Suprapubic skin (tissue), 4 donors: ENCODE measurements at regions not wholly inside any gene's neighbourhood (a gene's known extent, or its start where the extent isn't known, plus 50 kb on each side); places are given as distances from the start of the nearest gene placed in this dataset.

ENCODE experiments used
- DNase-seq, 2 donors: peaks; one replicate each; pipeline ENCODE4 v3.0.0-alpha.2; 2019; ENCODE audit warnings: low spot score in 2 of 2
- H3K27ac ChIP-seq: fragments of 200-600 bp; sonication (generic); one replicate; pipeline ENCODE4 v1.5.1; 2019
- H3K27me3 ChIP-seq: fragments of 200-600 bp; sonication (generic); one replicate; pipeline ENCODE4 v1.5.1; 2019
- H3K36me3 ChIP-seq: fragments of 200-600 bp; sonication (generic); one replicate; pipeline ENCODE4 v1.5.1; 2019
- H3K4me1 ChIP-seq: fragments of 200-600 bp; sonication (generic); one replicate; pipeline ENCODE4 v1.5.1; 2019
- H3K4me3 ChIP-seq: fragments of 200-600 bp; sonication (generic); one replicate; pipeline ENCODE4 v1.5.1; 2019; ENCODE audit warnings: mild to moderate bottlenecking
- H3K9me3 ChIP-seq: fragments of 200-600 bp; sonication (generic); one replicate; pipeline ENCODE4 v1.5.1; 2019
- CTCF ChIP-seq, 2 donors: fragments of 200-600 bp in 1 of 2; fragments of 450-650 bp in 1 of 2; sonication (generic) in 1 of 2; IDR thresholded peaks; one replicate each; pipeline ENCODE4 v1.5.1; 2016 to 2019; ENCODE audit warnings: antibody characterized with exemption in 2 of 2, mild to moderate bottlenecking in 1 of 2, moderate library complexity in 1 of 2
- EP300 ChIP-seq: sonication (generic); formaldehyde crosslinking; IDR thresholded peaks from one replicate; pipeline ENCODE4 v1.6.1; 2017; ENCODE audit warnings: antibody characterized with exemption
- POLR2A ChIP-seq, 2 donors: fragments of 450-650 bp; IDR thresholded peaks; one replicate each; pipeline ENCODE4 v1.6.1; 2017; ENCODE audit warnings: antibody characterized with exemption in 2 of 2, mild to moderate bottlenecking in 2 of 2, moderate library complexity in 2 of 2
- POLR2AphosphoS5 ChIP-seq, 3 donors: sonication (generic); formaldehyde crosslinking; IDR thresholded peaks; one replicate each; pipeline ENCODE4 v1.6.1; 2017; ENCODE audit warnings: antibody characterized with exemption in 3 of 3
- WGBS: methylation state at CpG from one replicate; pipeline ENCODE4 v1.1.5; 2018; 5-methylcytosine and 5-hydroxymethylcytosine counted together

- no peak overlapping the region for H3K27ac ChIP-seq
- no peaks in the 10 kb centered on the region for H3K36me3 ChIP-seq
- no peaks in the 10 kb centered on the region for H3K27me3 ChIP-seq
- 73% methylated on average over 5 of the region's 5 CpGs for WGBS
- DNase-seq = no peak
- no peaks in the 10 kb centered on the region for H3K4me1 ChIP-seq
- H3K9me3 ChIP-seq = no peaks in the 10 kb centered on the region
- no peak overlapping the region for H3K4me3 ChIP-seq
- no peak for TF ChIP-seq CTCF (IDR thresholded peaks at IDR 0.05)
- TF ChIP-seq POLR2AphosphoS5 (IDR thresholded peaks at IDR 0.05) = no peak
- TF ChIP-seq POLR2A (IDR thresholded peaks at IDR 0.05) = no peak
- no peak for TF ChIP-seq EP300
Observed at GRCh38 chr6:849075-849506, 156.2 kb upstream of the EXOC2 start.

- H3K4me3 ChIP-seq = no peak overlapping the region
- 45% methylated on average over 2 of the region's 2 CpGs for WGBS
- H3K27me3 ChIP-seq = no peaks in the 10 kb centered on the region
- no peaks in the 10 kb centered on the region for H3K9me3 ChIP-seq
- no peaks in the 10 kb centered on the region for H3K4me1 ChIP-seq
- no peak for TF ChIP-seq POLR2A (IDR thresholded peaks at IDR 0.05)
- no peak for TF ChIP-seq POLR2AphosphoS5 (IDR thresholded peaks at IDR 0.05)
- TF ChIP-seq CTCF (IDR thresholded peaks at IDR 0.05) = no peak
- TF ChIP-seq EP300 = no peak
- no peak overlapping the region for H3K27ac ChIP-seq
- DNase-seq = no peak
- H3K36me3 ChIP-seq = no peaks in the 10 kb centered on the region
Observed at GRCh38 chr6:845566-845965, 152.6 kb upstream of the EXOC2 start.

GRCh38 chr6:845101-845500 is 152.2 kb upstream of the EXOC2 start:
- Histone ChIP-seq H3K27ac (no peak overlapping the region), H3K4me3 (no peak overlapping the region), H3K27me3 (no peaks in the 10 kb centered on the region), H3K9me3 (no peaks in the 10 kb centered on the region), H3K36me3 (no peaks in the 10 kb centered on the region), H3K4me1 (no peaks in the 10 kb centered on the region)
- no peak for DNase-seq
- whole genome bisulfite sequencing = 91% methylated on average over 2 of the region's 2 CpGs
- TF ChIP-seq POLR2AphosphoS5 (IDR thresholded peaks at IDR 0.05) (no peak), CTCF (IDR thresholded peaks at IDR 0.05) (no peak), POLR2A (IDR thresholded peaks at IDR 0.05) (no peak), EP300 (no peak)

- Histone ChIP-seq H3K4me1 (no peaks in the 10 kb centered on the region), H3K9me3 (no peaks in the 10 kb centered on the region), H3K27ac (no peak overlapping the region), H3K4me3 (no peak overlapping the region), H3K27me3 (peaks cover 2% of the 10 kb centered on the region), H3K36me3 (no peaks in the 10 kb centered on the region)
- TF ChIP-seq POLR2AphosphoS5 (IDR thresholded peaks at IDR 0.05) = no peak
- TF ChIP-seq CTCF (IDR thresholded peaks at IDR 0.05) = no peak
- no peak for TF ChIP-seq POLR2A (IDR thresholded peaks at IDR 0.05)
- no peak for TF ChIP-seq EP300
- 74% methylated on average over 7 of the region's 9 CpGs for WGBS
- DNase-seq = no peak
Observed at GRCh38 chr6:842141-842540, 149.2 kb upstream of the EXOC2 start.

- 81% methylated on average over 6 of the region's 6 CpGs for WGBS
- Histone ChIP-seq H3K27me3 (peaks cover 4% of the 10 kb centered on the region), H3K4me1 (no peaks in the 10 kb centered on the region), H3K4me3 (no peak overlapping the region), H3K27ac (no peak overlapping the region), H3K9me3 (no peaks in the 10 kb centered on the region), H3K36me3 (no peaks in the 10 kb centered on the region)
- DNase-seq = no peak
- TF ChIP-seq POLR2AphosphoS5 (IDR thresholded peaks at IDR 0.05) = no peak
- no peak for TF ChIP-seq POLR2A (IDR thresholded peaks at IDR 0.05)
- TF ChIP-seq CTCF (IDR thresholded peaks at IDR 0.05) = no peak
Observed at GRCh38 chr6:841569-841968, 148.6 kb upstream of the EXOC2 start.
